ENCODE measurements at regions not wholly inside any gene's neighbourhood (a gene's known extent, or its start where the extent isn't known, plus 50 kb on each side); places are given as distances from the start of the nearest gene placed in this dataset.

DNA sequence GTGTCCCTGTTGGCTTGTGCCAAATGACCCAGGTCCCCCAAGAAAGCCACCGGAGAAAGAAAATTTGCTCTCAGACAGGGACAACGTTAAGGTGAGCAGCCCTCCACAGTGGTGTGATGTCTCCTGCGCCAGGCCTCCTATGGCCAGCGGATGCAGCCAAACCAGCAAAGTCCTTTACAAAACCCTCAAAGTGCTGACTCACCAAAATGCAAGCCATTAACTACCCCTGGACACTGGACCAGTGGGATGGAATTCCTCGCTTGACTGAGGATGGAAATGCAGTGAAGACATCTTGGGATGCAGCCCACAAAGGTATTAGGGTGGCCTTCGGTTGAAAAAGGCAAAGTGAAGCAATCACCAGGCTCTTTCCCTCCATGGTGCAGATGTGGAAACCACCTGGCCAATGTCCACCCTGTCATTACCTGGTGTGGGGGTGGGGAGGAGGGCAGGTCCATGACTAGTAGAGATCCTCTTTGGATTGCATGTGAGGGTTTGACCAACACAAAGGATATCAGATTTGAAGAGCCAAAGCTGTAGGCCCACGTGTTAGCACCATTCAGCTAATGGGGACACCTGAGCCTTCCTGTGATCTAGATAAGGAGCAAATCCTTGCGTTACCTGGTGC lies 127.4 kb upstream of the SLC6A11 start:
- Histone ChIP-seq H3K4me1 (ENCODE audit: insufficient read depth, low read length) (no peaks in the 10 kb centered on the region), H2AFZ (ENCODE audit: low read depth, low read length) (no peak overlapping the region), H3K36me3 (ENCODE audit: insufficient read depth, low read length) (no peaks in the 10 kb centered on the region), H3K79me2 (ENCODE audit: insufficient read depth, low read length) (no peaks in the 10 kb centered on the region), H4K20me1 (ENCODE audit: insufficient read depth, low read length) (peaks cover 4% of the 10 kb centered on the region; the same call in 1 of the 2 replicates), H3K27ac (ENCODE audit: low read length) (no peak overlapping the region), H3K9ac (ENCODE audit: low read depth, low read length) (no peak overlapping the region), H3K9me3 (ENCODE audit: insufficient read depth, low read length, severe bottlenecking) (no peaks in the 10 kb centered on the region), H3K27me3 (ENCODE audit: insufficient read depth, low read length, poor library complexity) (peaks cover 7% of the 10 kb centered on the region), H3K4me2 (ENCODE audit: insufficient read depth, low read length) (no peak overlapping the region), H3K4me3 (ENCODE audit: low read depth in 1 of 2, low read length in 2 of 2) (no peak overlapping the region)
- DNase-seq (no peak), ATAC-seq (ENCODE audit: insufficient read depth, low read depth) (no peak)
- TF ChIP-seq EZH2 (IDR thresholded peaks at IDR 0.05; ENCODE audit: borderline replicate concordance, low read depth, low read length, severe bottlenecking), result no peak
- TF ChIP-seq, protein P1, sequence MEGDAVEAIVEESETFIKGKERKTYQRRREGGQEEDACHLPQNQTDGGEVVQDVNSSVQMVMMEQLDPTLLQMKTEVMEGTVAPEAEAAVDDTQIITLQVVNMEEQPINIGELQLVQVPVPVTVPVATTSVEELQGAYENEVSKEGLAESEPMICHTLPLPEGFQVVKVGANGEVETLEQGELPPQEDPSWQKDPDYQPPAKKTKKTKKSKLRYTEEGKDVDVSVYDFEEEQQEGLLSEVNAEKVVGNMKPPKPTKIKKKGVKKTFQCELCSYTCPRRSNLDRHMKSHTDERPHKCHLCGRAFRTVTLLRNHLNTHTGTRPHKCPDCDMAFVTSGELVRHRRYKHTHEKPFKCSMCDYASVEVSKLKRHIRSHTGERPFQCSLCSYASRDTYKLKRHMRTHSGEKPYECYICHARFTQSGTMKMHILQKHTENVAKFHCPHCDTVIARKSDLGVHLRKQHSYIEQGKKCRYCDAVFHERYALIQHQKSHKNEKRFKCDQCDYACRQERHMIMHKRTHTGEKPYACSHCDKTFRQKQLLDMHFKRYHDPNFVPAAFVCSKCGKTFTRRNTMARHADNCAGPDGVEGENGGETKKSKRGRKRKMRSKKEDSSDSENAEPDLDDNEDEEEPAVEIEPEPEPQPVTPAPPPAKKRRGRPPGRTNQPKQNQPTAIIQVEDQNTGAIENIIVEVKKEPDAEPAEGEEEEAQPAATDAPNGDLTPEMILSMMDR (IDR thresholded peaks at IDR 0.05; ENCODE audit: borderline replicate concordance, extremely low read depth, low read length, poor library complexity, severe bottlenecking), result no peak

GRCh38 chr3:10692039-10692622 lies 123.9 kb upstream of the SLC6A11 start:
- Histone ChIP-seq H3K4me1 (ENCODE audit: insufficient read depth, low read length) (no peaks in the 10 kb centered on the region), H3K36me3 (ENCODE audit: insufficient read depth, low read length) (no peaks in the 10 kb centered on the region), H3K9me3 (ENCODE audit: insufficient read depth, low read length, severe bottlenecking) (no peaks in the 10 kb centered on the region), H3K27me3 (ENCODE audit: insufficient read depth, low read length, poor library complexity) (peaks cover 7% of the 10 kb centered on the region), H3K9ac (ENCODE audit: low read depth, low read length) (no peak overlapping the region), H4K20me1 (ENCODE audit: insufficient read depth, low read length) (no peaks in the 10 kb centered on the region), H3K79me2 (ENCODE audit: insufficient read depth, low read length) (no peaks in the 10 kb centered on the region), H3K4me2 (ENCODE audit: insufficient read depth, low read length) (no peak overlapping the region), H2AFZ (ENCODE audit: low read depth, low read length) (no peak overlapping the region), H3K4me3 (ENCODE audit: low read depth in 1 of 2, low read length in 2 of 2) (no peak overlapping the region), H3K27ac (ENCODE audit: low read length) (no peak overlapping the region)
- TF ChIP-seq, protein P1 (IDR thresholded peaks at IDR 0.05; ENCODE audit: borderline replicate concordance, extremely low read depth, low read length, poor library complexity, severe bottlenecking), result no peak
- TF ChIP-seq EZH2 (IDR thresholded peaks at IDR 0.05; ENCODE audit: borderline replicate concordance, low read depth, low read length, severe bottlenecking), result no peak
- no peak for DNase-seq
- no peak for ATAC-seq (ENCODE audit: insufficient read depth, low read depth)

GRCh38 chr3:10693457-10693856 lies 122.6 kb upstream of the SLC6A11 start:
- H4K20me1 ChIP-seq (ENCODE audit: insufficient read depth, low read length), result no peaks in the 10 kb centered on the region
- H3K9ac ChIP-seq (ENCODE audit: low read depth, low read length), result no peak overlapping the region
- no peak for DNase-seq
- no peak overlapping the region for H3K27ac ChIP-seq (ENCODE audit: low read length)
- no peak overlapping the region for H3K4me3 ChIP-seq (ENCODE audit: low read depth in 1 of 2, low read length in 2 of 2)
- TF ChIP-seq, protein P1 (IDR thresholded peaks at IDR 0.05; ENCODE audit: borderline replicate concordance, extremely low read depth, low read length, poor library complexity, severe bottlenecking), result peak; percentile 6
- TF ChIP-seq EZH2 (IDR thresholded peaks at IDR 0.05; ENCODE audit: borderline replicate concordance, low read depth, low read length, severe bottlenecking), result no peak
- H3K4me1 ChIP-seq (ENCODE audit: insufficient read depth, low read length), result no peaks in the 10 kb centered on the region
- H3K4me2 ChIP-seq (ENCODE audit: insufficient read depth, low read length), result no peak overlapping the region
- no peaks in the 10 kb centered on the region for H3K79me2 ChIP-seq (ENCODE audit: insufficient read depth, low read length)
- no peak for ATAC-seq (ENCODE audit: insufficient read depth, low read depth)
- H3K27me3 ChIP-seq (ENCODE audit: insufficient read depth, low read length, poor library complexity), result peaks cover 7% of the 10 kb centered on the region
- H3K9me3 ChIP-seq (ENCODE audit: insufficient read depth, low read length, severe bottlenecking), result no peaks in the 10 kb centered on the region
- H2AFZ ChIP-seq (ENCODE audit: low read depth, low read length), result no peak overlapping the region
- H3K36me3 ChIP-seq (ENCODE audit: insufficient read depth, low read length), result no peaks in the 10 kb centered on the region
